GM21529 (cell line): ENCODE measurements at regions not wholly inside any gene's neighbourhood (a gene's known extent, or its start where the extent isn't known, plus 50 kb on each side); places are given as distances from the start of the nearest gene placed in this dataset.

Source experiments
- ATAC-seq: cut with Tn5 transposase; IDR thresholded peaks from one replicate; pipeline ENCODE4 v1.9.1; 2021; ENCODE audit not compliant: unreplicated experiment

DNA sequence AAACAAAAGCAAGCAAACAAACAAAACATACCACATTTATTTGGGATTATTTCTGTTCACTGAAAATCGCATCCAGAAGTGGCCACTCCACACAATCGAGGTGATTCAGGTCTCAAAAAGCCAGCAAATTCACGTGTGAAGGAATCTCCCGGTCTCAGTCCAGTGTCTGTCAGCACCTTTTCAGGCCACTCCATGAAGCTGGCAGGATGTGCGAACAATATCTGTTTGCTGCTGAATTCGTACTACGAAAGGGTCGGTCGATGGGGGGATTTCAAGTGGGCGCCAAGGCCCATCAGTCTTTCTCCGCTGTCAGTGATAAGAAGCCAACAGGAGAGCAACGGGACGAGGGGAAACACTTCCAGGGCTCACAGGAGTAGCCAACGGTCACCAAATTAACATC lies 505.1 kb downstream of the IRX1 start:
- no peak for ATAC-seq

DNA sequence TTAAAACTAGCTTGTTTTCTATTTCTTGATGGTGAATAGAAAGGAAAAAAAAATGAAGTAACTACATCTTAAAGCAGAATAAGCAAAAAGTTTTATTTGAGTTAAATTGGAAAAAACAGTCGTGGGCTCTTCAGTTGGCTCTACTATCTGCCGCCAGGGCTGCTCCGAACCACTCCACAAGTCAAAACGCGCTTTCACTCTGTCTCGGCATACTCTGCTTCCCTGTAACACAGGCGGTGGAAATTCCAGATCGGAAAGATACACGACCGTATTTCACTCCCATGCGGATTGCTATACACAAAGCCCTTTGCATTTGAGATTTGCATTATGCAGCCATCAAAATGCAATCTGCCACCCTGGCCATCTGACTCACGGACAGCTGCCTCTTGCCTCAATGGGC lies 505.6 kb downstream of the IRX1 start:
- ATAC-seq, result no peak

DNA sequence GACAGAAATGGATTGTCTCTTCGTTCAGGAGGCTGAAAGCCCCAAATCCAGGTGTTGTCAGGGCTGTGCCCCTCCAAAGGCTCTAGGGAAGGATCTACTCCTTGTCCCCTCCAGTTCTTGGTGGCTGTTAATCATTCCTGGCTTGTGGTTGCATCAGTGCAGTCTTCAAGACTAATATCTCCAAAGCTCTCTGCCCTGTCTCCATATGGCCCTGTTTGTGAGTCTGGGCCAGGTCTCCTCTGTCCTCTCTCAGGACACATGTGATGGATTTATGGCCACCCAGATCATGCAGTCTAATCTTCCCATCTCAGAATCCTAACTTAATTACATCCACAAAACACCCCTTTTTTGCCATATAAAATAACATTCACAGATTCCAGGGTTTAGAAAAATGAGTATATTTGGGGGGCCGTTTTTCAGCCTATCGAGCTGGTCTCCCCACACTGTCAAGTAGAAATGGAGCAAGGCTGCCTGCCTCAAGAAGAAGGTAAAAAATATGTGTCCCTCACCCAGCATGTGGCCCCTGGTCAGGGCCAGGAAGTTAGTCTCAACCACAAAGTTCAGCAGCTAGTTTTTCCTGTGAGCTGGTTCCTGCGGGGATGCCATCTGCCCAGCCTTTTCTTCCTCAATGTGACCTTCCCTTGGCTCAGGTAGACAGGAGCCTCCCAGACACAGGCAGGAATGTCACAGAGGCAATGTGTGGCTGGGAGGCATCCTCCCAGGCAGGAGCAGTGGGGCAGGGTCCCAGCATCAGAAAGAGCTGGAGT lies 509.4 kb downstream of the IRX1 start:
- no peak for ATAC-seq

DNA sequence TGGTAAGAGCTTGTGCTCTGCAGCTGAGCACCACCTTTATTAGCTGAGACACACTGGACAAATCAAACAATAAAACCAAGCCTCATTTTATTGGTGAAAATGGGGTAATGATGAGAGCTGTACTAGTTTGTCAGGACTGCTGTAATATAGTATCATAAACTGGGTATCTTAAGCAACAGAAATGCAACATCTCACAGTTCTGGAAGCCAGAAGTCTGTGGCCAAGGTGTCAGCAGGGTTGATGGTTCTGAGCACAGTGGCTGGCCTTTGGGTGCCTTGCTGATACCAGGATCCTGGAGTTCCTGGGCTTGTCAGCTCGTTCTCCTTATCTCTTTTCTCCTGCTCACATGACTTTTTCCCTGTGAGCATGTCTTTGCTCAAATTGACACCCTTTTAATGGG lies 513.1 kb downstream of the IRX1 start:
- ATAC-seq, result no peak

DNA sequence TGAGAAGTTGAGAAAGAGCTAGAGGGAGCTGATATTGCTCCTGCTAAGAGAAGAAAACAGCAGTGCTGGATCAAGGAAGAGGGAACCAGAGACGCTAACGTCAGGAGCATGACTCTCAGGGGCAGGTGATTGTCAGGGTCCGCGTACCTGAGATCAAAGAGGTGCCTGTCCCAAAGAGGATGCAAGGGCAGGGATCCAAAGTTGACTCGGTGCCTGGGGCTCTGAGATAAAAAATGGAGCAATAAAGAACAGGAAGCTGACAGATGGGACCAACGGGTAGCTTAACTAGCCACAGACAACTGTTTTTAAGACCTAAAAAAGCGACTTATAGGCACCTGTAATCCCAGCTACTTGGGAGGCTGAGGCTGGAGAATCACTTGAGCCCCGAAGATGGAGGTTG lies 517.8 kb downstream of the IRX1 start:
- no peak for ATAC-seq

DNA sequence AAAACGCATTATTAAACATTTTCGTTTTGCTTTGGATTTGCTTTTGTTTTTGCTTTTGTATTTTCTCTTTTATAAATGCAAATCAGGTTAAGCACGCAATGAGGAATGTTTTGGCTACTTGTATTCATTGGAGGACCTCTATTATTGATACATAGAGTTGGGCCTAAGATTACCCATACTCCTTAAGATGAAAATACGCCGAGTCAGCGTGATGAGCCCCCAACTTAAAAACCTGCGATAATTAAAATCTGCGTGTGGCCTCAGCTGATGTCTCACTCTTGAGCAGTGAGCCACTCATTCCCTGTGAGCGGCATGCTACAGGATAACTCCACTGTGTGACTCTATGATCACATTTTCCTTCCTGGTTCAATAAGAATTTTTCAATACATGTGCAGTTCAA lies 518.3 kb downstream of the IRX1 start:
- no peak for ATAC-seq

DNA sequence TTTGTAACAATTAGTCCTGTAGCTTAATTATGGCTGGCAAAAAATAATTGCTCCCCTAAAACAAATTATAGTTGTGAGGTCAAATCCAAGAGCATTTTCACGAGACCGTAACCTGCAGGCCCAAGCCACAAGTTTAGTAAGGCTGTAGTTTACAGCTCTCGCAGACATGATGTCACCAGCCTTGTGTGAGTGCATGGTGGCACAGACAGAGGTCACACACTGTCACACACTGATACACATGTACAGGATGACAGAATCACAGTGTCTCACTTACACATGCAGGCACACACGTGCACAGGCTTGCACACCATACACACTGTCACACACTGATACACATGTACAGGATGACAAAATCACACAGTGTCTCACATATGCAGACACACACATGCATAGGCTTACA lies 518.8 kb downstream of the IRX1 start:
- no peak for ATAC-seq

DNA sequence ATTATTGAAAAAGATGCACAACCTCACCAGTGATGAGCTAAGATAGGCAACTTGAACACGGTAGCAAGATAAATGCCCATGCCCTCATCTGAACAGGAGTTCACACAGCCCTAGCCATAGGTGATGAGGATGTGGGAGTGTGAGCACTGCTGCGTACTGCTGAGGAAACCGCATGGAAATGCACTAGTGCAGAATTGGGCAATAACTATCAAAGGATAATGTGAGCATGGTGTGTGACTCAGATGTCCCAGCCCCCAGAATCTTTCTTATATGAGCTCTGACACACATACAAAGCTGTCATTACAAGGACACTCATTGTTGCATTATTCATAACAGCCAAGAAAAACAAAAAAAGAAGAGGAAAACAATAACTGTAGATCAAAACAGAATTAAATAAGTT lies 521.2 kb downstream of the IRX1 start:
- ATAC-seq, result no peak

DNA sequence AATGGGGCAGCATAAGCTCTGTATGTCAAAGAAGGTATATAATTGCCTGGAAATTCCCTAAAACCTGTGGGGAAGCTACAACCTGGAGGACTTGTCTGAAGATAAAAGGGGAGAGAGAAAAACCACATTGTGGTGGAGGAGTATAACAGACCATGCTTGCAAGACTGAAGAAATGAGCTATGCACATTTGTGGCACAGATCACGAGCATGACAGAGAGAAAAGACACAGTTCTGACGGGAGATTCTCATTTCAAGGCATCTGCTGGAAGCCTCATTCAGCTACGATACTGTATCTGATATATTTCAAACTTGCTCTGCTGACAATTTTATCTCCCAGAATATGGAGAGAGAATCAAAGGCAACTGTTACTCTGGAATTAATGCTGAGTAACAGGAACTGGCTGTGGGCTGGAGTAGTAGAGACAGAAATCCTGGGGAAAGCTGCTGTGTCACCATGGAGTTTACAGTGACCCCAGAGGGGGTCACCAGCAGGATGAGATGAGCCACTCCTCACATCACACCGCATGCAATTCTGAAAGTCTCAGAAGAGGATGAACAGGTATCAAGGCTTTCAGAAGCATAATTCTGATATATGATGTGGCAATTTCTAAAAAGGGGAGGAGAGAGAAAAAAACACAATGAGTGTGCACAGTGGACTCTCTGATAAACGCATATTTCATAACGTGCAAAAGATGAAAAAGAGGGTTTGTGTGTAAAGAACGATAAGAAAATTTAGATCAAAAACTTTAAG lies 528.8 kb downstream of the IRX1 start:
- no peak for ATAC-seq

DNA sequence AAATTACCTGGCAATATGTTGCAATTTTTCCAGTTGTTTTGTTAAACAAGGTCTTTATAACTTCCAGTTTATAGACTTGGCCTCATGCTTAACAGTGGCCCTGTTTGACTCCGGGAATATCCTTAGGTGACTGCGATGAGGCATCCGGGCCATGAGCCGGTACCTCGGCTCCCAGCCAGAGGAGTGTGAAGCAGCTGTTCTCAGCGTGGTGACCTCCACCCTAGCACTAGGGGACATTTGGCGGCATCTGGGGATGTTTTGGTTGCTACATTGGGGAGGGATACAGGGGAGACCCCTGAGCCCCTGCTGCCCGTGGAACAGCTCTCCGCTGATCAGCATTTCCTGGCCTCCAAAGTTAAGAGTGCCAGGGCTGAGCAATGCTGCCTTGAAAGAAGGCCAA lies 533.4 kb downstream of the IRX1 start:
- ATAC-seq, result no peak

DNA sequence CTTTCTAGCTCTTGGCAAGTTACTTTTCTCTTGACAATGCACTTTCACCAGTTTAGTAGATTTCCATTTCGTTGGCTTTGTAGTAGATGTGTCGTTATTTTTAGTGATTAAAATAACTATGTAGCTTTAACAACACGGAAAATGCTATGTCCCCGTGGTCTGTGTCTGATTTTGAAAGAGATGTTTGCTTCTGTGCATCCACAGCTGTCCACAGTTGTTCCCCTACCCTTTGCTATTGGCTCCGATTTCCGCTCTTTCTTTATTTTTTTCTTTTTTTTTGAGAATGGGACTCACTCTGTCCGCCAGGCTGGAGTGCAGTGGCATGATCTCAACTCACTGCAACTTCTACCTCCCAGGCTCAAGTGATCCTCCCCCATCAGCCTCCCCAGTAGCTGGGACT lies 533.9 kb downstream of the IRX1 start:
- ATAC-seq, result no peak

DNA sequence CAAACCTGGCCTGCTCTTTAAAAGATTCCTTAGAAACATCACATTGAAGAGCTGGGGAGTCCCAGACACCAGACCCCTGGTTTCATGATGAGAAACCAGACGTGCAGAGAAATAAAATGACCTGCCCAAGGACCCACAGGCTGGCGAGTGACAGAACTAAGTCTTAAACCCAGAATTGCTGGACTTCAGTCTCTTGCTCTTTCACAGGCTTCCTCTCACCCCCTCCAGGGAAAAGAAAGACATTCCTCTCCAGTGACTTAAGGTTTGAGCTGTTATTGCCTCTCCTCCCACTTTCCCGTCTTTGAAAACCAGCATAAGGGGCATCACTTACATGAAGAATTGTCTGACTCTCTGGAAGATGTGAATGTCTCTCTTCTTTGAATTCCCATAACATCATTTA lies 535.2 kb downstream of the IRX1 start:
- ATAC-seq, result no peak

DNA sequence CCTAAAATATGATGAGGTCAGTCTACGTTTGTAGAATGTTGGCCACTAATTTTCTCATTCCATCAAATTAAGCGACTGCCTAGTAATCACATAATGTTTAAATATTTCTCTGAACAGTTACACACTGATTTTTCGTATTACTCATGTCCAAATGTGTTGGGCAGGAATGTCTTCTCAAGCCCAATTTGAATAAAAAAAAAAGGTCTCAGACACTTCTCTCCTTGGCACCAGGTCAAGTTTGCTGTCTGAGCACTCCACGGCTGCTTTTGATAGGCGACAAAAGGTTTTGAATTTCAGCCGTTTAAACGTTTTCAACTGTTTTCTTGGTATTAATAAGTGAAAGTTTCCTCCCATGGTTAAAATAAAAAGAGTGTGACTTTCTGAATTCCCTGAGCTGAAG lies 542.1 kb downstream of the IRX1 start:
- ATAC-seq, result no peak

DNA sequence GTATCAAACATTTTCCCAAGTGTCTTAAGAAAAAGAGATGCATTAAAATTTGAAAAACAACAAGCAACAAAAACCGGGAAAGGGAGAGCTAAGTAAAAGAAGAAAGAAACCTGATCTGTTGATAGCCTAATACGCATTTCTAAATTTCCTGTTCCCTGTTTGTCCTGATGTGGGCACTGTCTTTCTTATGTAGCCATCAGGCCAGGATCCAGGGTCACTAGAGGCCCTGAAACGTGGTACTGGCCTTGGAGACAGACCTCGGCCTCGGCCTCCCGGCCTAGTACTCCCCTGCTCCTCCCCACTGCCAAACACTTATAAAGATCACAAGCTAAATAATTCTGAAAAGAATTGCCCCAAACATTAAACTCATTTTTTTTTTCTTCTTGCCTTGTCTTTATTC lies 547.2 kb downstream of the IRX1 start:
- ATAC-seq, result no peak

DNA sequence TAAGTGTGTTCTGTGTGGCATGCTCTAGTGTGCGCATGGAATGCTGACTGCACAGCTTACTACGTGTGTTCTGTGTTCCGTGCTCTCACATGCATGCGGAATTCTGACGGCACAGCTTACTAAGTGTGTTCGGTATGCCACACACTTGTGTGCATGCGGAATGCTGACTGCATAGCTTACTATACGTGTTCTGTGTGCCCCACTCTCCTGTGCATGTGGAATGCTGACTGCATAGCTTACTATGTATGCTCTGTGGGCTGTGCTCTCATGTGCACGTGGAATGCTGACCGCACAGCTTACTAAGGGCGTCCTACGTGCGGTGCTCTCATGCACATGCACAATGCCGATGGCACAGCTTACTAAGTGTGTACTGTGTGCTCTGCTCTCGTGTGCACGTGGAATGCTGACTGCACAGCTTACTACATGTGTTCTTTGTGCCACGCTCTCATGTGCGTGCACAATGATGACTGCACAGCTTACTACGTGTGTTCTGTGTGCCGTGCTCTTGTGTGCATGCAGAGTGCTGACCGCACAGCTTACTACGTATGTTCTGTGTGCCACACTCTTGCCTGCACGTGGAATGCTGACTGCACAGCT lies 548.9 kb downstream of the IRX1 start:
- ATAC-seq, result no peak

DNA sequence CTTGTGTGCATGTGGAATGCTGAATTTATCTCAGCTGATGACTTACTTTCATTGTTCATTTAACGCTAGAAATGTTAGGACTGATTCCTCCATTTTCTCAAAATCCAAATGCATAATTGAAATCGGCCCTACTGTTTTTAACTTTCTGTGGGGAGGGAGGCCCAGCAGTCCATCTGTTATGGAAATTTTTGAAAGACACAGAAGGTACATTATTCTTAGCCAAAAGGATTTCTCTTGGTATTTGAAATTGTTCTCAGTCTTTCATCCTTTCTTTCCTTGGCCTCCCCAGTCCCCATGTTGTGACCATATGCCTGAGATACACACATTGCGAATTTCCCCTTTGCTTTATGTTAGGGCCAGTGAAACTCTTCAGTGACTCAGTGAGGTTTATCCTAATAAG lies 549.9 kb downstream of the IRX1 start:
- ATAC-seq, result no peak

DNA sequence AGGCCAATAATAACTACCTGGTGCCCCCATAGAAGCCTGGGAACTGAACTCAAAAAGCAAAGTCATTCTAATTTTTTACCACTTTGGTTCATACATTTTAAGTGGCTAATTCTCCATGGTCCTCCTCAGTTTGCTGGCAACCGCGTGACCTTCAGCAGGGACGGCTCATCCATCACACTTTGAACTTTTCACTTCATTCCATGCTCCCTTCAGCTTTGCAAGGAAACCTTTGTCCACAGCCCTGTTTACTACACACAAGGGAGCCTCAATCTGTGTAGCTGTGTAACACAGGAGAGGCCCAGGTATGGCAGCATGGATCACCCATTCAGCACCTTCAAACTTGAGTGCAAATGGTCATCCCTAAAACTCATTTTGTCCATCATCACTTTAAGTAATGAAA lies 552.4 kb downstream of the IRX1 start:
- no peak for ATAC-seq

DNA sequence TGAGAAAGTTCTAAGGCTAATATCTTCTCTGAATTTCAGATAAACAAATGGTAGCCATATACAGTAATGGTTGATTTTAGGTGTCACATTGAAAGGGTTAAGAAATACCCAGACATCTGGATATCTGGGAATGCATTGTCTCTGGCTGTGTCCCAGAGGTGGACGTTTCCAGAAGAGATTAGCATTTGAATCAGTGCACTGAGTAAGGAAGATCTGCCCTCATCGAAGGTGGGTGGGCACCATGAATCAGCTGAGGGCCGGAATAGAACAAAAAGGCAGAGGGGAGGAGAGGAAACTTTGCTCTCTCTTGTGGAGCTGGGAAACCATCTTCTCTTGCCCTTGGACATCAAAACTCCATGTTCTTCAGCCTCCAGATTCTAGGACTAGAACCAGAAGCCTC lies 554.4 kb downstream of the IRX1 start:
- no peak for ATAC-seq

DNA sequence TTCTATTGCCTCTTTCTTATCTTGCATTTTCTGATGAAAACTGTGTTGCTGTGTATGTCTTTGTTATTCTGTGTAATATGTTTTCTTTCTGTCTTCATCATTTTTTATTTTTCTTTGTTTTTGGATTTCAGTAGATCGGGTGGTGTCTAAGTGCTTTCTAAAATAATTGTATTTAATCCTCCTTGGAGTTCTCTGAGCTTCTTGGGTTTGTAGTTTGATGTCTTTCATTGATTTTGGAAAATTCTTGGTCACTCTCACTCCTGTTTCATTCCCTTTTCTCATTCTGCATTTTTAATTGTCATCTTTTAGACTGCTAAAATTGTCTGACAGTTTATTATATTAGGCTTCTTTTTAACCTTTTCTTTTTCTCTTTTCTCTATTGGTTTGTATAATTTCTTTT lies 560.5 kb downstream of the IRX1 start:
- ATAC-seq, result no peak

DNA sequence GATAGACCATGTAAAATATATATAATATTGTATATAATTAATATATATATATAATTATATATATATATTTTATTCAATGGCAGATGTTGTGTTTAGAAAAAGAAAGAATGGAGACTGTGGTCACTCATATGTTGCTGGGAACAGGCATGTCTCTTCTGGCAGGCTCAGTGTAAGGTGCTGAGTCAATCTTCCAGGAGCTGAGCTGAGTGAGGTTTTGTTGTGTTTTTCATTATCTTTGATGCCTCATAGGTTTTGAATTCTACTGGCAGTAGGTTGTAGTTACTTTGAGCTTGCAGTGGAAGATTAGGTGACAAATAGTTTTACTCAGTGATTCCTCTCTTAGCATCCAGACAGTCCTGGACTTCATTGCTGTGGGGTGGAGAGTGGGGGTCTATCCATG lies 561.3 kb downstream of the IRX1 start:
- ATAC-seq, result no peak

DNA sequence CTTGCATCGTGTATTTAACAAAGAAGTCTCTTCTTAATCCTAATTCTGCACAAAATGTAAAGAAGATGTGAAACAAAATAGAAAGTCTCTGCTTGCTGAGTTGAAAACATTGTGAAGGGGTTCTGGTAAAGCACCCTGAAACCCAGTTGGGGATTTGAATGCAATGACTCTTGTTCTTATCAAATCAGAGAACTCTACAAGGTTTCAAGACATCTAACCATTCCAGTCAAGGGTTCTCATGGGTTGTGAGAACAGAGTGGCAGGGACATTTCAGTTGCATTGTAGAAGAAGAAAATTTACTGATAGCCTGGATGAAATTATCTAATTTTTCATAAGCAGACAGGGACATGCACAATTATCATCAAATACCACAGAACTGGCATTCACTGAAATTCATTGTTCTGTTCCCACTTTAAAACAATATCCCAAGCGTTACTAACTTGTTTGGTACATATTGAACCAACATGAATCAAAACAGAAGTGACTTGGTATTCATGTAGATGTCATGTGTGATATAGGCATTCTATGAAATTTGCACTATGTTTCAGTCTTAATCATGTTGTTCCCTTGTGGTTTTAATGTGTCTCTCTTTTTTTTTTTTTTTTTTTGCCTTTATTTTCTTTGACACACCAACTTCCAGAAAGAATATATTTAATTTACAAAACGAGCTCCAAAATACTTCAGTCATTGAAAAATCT lies 563.3 kb downstream of the IRX1 start:
- ATAC-seq, result no peak

DNA sequence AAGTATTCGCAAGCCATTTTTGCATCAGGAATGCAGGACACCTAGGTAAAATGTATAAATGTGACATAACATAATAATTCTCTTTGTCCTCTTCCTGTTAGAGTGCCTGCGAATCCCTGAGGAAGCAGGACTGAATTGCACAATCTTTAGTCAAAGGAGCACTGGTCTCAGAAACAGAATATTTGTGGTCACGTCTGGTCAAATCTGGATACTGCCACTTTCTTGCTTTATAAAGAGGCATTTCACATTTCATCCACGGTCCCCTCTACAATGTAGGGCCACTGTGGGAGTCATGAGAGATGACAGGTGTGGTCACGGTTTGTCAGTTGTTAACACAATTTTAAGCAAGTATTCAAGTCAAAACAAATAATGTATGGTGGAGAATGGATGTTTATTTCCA lies 564.0 kb downstream of the IRX1 start:
- ATAC-seq, result no peak
